ENCODE measurements at regions not wholly inside any gene's neighbourhood (a gene's known extent, or its start where the extent isn't known, plus 50 kb on each side); places are given as distances from the start of the nearest gene placed in this dataset.

DNA sequence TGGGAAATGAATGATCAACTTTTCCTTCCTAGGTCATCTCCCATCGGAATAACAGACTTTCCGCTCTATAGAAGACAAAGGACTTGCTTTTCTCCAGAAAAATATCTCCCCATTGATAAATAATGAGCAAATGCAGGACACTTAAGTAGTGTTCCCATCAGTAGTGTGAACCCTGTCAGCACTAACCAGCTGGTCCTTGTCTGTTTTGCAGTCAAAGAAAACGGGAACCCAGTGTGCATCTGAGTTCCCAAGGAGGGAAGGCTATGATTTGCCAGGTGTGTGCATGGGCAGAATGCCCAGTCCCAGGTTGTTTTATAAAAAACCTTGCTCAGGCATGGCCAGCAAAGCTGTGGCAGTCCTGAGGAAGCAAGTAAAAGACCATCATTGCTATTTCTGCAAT lies 256.5 kb upstream of the HMGA2 start:
- no peak for TF ChIP-seq POLR2A (IDR thresholded peaks at IDR 0.05)
- TF ChIP-seq, protein P1, sequence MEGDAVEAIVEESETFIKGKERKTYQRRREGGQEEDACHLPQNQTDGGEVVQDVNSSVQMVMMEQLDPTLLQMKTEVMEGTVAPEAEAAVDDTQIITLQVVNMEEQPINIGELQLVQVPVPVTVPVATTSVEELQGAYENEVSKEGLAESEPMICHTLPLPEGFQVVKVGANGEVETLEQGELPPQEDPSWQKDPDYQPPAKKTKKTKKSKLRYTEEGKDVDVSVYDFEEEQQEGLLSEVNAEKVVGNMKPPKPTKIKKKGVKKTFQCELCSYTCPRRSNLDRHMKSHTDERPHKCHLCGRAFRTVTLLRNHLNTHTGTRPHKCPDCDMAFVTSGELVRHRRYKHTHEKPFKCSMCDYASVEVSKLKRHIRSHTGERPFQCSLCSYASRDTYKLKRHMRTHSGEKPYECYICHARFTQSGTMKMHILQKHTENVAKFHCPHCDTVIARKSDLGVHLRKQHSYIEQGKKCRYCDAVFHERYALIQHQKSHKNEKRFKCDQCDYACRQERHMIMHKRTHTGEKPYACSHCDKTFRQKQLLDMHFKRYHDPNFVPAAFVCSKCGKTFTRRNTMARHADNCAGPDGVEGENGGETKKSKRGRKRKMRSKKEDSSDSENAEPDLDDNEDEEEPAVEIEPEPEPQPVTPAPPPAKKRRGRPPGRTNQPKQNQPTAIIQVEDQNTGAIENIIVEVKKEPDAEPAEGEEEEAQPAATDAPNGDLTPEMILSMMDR (IDR thresholded peaks at IDR 0.05) = no peak

All from body of pancreas (tissue), 4 donors.